Mucosa of stomach (tissue), 1 donor: ENCODE measurements at regions not wholly inside any gene's neighbourhood (a gene's known extent, or its start where the extent isn't known, plus 50 kb on each side); places are given as distances from the start of the nearest gene placed in this dataset.

Experiments used
- H3K27me3 ChIP-seq: one replicate; pipeline ENCODE4 v1.7.0; 2013; ENCODE audit warnings: mild to moderate bottlenecking, low read length; ENCODE audit not compliant: control insufficient read depth, insufficient read depth
- H3K36me3 ChIP-seq: one replicate; pipeline ENCODE4 v1.7.0; 2013; ENCODE audit warnings: low read length; ENCODE audit not compliant: control insufficient read depth, insufficient read depth
- H3K4me1 ChIP-seq: one replicate; pipeline ENCODE4 v1.7.0; 2013; ENCODE audit warnings: mild to moderate bottlenecking, low read length; ENCODE audit not compliant: control insufficient read depth, insufficient read depth
- H3K4me3 ChIP-seq: one replicate; pipeline ENCODE4 v1.7.0; 2013; ENCODE audit warnings: low read length
- H3K9ac ChIP-seq: one replicate; pipeline ENCODE4 v1.7.0; 2013; ENCODE audit warnings: mild to moderate bottlenecking, low read length, moderate library complexity
- H3K9me3 ChIP-seq: one replicate; pipeline ENCODE4 v1.7.0; 2013; ENCODE audit warnings: mild to moderate bottlenecking, low read length, moderate library complexity; ENCODE audit not compliant: control insufficient read depth
- donor health status: Pancreatic carcinoma.

- Histone ChIP-seq H3K9ac (no peak overlapping the region), H3K4me1 (peaks cover 9% of the 10 kb centered on the region), H3K36me3 (no peaks in the 10 kb centered on the region), H3K27me3 (no peaks in the 10 kb centered on the region), H3K9me3 (no peaks in the 10 kb centered on the region), H3K4me3 (no peak overlapping the region)
Observed at GRCh38 chr10:20984662-20985061, 87.6 kb upstream of the NEBL start.

- Histone ChIP-seq H3K9me3 (no peaks in the 10 kb centered on the region), H3K4me3 (no peak overlapping the region), H3K36me3 (no peaks in the 10 kb centered on the region), H3K4me1 (peaks cover 20% of the 10 kb centered on the region), H3K27me3 (no peaks in the 10 kb centered on the region), H3K9ac (no peak overlapping the region)
Observed at GRCh38 chr10:20981419-20981953, 84.4 kb upstream of the NEBL start.

- Histone ChIP-seq H3K27me3 (no peaks in the 10 kb centered on the region), H3K4me1 (peaks cover 12% of the 10 kb centered on the region), H3K4me3 (no peak overlapping the region), H3K36me3 (no peaks in the 10 kb centered on the region), H3K9ac (no peak overlapping the region), H3K9me3 (no peaks in the 10 kb centered on the region)
Observed at GRCh38 chr10:20978617-20979016, 81.5 kb upstream of the NEBL start.

- no peaks in the 10 kb centered on the region for H3K27me3 ChIP-seq
Observed at GRCh38 chr10:20977300-20977699, 80.2 kb upstream of the NEBL start.

GRCh38 chr10:20976891-20977290 lies 79.8 kb upstream of the NEBL start:
- Histone ChIP-seq H3K4me3 (no peak overlapping the region), H3K36me3 (no peaks in the 10 kb centered on the region), H3K9me3 (no peaks in the 10 kb centered on the region), H3K27me3 (no peaks in the 10 kb centered on the region), H3K4me1 (peaks cover 12% of the 10 kb centered on the region), H3K9ac (no peak overlapping the region)

More at GRCh38 chr10:20977300-20977699, 80.2 kb upstream of the NEBL start:
- Histone ChIP-seq H3K4me1 (peaks cover 12% of the 10 kb centered on the region), H3K36me3 (no peaks in the 10 kb centered on the region), H3K9me3 (no peaks in the 10 kb centered on the region), H3K9ac (no peak overlapping the region), H3K4me3 (no peak overlapping the region)

- Histone ChIP-seq H3K36me3 (no peaks in the 10 kb centered on the region), H3K9ac (no peak overlapping the region), H3K4me1 (peaks cover 12% of the 10 kb centered on the region), H3K4me3 (no peak overlapping the region), H3K27me3 (no peaks in the 10 kb centered on the region), H3K9me3 (no peaks in the 10 kb centered on the region)
Observed at GRCh38 chr10:20976390-20976789, 79.3 kb upstream of the NEBL start.

GRCh38 chr10:20975236-20975635 lies 78.1 kb upstream of the NEBL start:
- H3K9ac ChIP-seq: no peak overlapping the region
- H3K9me3 ChIP-seq: no peaks in the 10 kb centered on the region
- H3K27me3 ChIP-seq: no peaks in the 10 kb centered on the region
- H3K4me1 ChIP-seq: peaks cover 12% of the 10 kb centered on the region
- H3K36me3 ChIP-seq: no peaks in the 10 kb centered on the region
- no peak overlapping the region for H3K4me3 ChIP-seq

GRCh38 chr10:20972925-20973324 lies 75.8 kb upstream of the NEBL start:
- Histone ChIP-seq H3K4me3 (no peak overlapping the region), H3K9ac (no peak overlapping the region), H3K4me1 (peaks cover 6% of the 10 kb centered on the region), H3K9me3 (no peaks in the 10 kb centered on the region), H3K36me3 (no peaks in the 10 kb centered on the region), H3K27me3 (no peaks in the 10 kb centered on the region)

- Histone ChIP-seq H3K27me3 (no peaks in the 10 kb centered on the region), H3K4me1 (no peaks in the 10 kb centered on the region), H3K9me3 (no peaks in the 10 kb centered on the region), H3K9ac (no peak overlapping the region), H3K36me3 (no peaks in the 10 kb centered on the region), H3K4me3 (no peak overlapping the region)
Observed at GRCh38 chr10:20971901-20972300, 74.8 kb upstream of the NEBL start.

GRCh38 chr10:20970708-20971107 lies 73.6 kb upstream of the NEBL start:
- no peak overlapping the region for H3K4me3 ChIP-seq
- no peaks in the 10 kb centered on the region for H3K4me1 ChIP-seq
- no peak overlapping the region for H3K9ac ChIP-seq
- no peaks in the 10 kb centered on the region for H3K9me3 ChIP-seq
- no peaks in the 10 kb centered on the region for H3K27me3 ChIP-seq
- H3K36me3 ChIP-seq: no peaks in the 10 kb centered on the region

- Histone ChIP-seq H3K9me3 (no peaks in the 10 kb centered on the region), H3K9ac (no peak overlapping the region), H3K4me3 (no peak overlapping the region), H3K36me3 (no peaks in the 10 kb centered on the region), H3K27me3 (no peaks in the 10 kb centered on the region), H3K4me1 (no peaks in the 10 kb centered on the region)
Observed at GRCh38 chr10:20970044-20970443, 72.9 kb upstream of the NEBL start.

- Histone ChIP-seq H3K4me1 (peaks cover 7% of the 10 kb centered on the region), H3K36me3 (no peaks in the 10 kb centered on the region), H3K27me3 (no peaks in the 10 kb centered on the region), H3K9me3 (no peaks in the 10 kb centered on the region), H3K4me3 (no peak overlapping the region), H3K9ac (no peak overlapping the region)
Observed at GRCh38 chr10:20966426-20966825, 69.3 kb upstream of the NEBL start.
